ENCODE measurements at regions not wholly inside any gene's neighbourhood (a gene's known extent, or its start where the extent isn't known, plus 50 kb on each side); places are given as distances from the start of the nearest gene placed in this dataset.

DNA sequence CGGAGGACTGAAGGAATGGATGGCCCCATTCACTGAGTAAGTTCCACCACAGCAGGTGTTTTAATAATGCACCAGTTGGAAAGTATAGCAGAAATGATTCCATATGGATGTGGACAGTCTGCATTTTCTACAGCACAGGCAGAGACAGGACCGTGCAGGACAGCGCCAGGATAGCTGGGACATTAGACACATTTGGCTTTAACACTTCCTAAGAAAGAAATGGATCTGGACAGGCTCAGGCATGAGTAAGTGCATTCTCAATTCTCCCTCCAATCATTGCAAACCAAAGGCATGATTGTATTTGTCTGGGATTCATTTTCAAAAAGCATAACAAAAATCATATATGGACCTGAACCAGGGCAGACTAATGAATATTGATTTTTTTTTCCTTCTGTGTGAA lies 233.0 kb upstream of the POU2AF2 start:
- TF ChIP-seq EGR2 (tag by site-specific recombination; IDR thresholded peaks at IDR 0.05; ENCODE audit: low read depth) (no peak), KLF1 (tag by site-specific recombination; IDR thresholded peaks at IDR 0.05) (no peak), CTCF (tag by site-specific recombination; IDR thresholded peaks at IDR 0.05) (no peak), PBX3 (CRISPR knock-in tag; IDR thresholded peaks at IDR 0.05) (no peak), KLF8 (tag by site-specific recombination; IDR thresholded peaks at IDR 0.05) (no peak), ZNF302 (tag by site-specific recombination; IDR thresholded peaks at IDR 0.05; ENCODE audit: low read depth) (no peak), ZNF560 (tag by site-specific recombination; IDR thresholded peaks at IDR 0.05; ENCODE audit: borderline replicate concordance) (no peak), HOXA7 (CRISPR knock-in tag; IDR thresholded peaks at IDR 0.05; ENCODE audit: borderline replicate concordance) (no peak), ZSCAN5A (tag by site-specific recombination; IDR thresholded peaks at IDR 0.05) (no peak), ZNF18 (tag by site-specific recombination; IDR thresholded peaks at IDR 0.05) (no peak), ZNF785 (tag by site-specific recombination; IDR thresholded peaks at IDR 0.05) (no peak), ZNF132 (tag by site-specific recombination; IDR thresholded peaks at IDR 0.05; ENCODE audit: borderline replicate concordance) (no peak)
- TF ChIP-seq, protein P1, sequence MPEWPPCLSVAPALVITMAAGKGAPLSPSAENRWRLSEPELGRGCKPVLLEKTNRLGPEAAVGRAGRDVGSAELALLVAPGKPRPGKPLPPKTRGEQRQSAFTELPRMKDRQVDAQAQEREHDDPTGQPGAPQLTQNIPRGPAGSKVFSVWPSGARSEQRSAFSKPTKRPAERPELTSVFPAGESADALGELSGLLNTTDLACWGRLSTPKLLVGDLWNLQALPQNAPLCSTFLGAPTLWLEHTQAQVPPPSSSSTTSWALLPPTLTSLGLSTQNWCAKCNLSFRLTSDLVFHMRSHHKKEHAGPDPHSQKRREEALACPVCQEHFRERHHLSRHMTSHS (tag by site-specific recombination; IDR thresholded peaks at IDR 0.05) = no peak
